ENCODE measurements at regions not wholly inside any gene's neighbourhood (a gene's known extent, or its start where the extent isn't known, plus 50 kb on each side); places are given as distances from the start of the nearest gene placed in this dataset.
"Not testable (repeated sequence)": the region's sequence is repeated elsewhere in the genome, so short reads cannot be mapped to it uniquely, and the experiment has no call there.

DNA sequence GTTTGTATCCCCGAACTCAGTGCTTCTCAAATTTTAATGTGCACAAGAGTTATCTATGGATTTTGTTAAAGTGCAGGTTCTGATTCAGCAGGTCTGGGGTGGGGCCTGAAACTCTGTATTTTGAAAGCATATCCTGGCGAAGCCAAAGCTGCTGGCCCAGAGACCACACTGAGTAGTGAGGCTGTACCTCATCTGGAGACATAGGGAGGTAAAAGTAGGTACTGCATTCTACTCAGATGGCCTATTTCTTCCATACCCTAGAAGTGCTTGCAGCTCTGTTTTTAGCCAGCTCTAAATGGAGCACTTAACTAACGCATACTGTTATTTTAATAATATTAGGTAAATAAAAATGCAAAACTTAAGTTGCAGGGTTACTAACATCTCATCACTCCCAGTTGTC is 206.2 kb upstream of the PRNP start:
- Histone ChIP-seq H3K27me3 (ENCODE audit: control insufficient read depth, insufficient read depth, low read length) (no peaks in the 10 kb centered on the region), H3K9me3 (ENCODE audit: control insufficient read depth, insufficient read depth, low read length) (no peaks in the 10 kb centered on the region), H3K4me3 (ENCODE audit: low read depth, low read length) (no peak overlapping the region)

DNA sequence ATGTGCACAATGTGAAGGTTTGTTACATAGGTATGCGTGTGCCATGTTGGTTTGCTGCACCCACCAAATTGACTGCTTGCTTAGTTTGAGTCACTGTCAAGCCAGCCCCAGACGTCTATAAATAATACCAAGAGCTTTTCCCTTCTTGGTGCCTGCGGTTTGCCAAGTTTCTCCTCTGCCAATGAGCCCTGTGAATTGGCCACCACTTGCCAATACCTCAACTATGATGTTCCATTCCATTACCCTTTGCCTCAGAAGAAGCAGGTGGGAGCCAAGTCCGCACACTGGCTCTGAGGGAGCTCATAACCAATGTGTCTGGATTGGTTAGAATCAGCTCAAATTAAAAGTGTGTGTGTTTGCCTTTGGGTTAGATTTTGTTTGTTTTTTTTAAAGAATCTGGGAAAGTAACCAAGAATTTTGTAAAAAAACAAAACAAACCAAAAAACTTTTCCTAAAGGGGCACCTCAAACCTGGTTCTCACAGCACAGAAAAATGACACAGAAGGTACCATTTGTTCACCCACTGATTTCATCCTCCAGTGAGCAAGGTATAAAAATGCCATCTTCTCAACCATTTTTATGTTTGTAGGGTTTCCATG is 209.3 kb upstream of the PRNP start:
- no peaks in the 10 kb centered on the region for H3K9me3 ChIP-seq (ENCODE audit: control insufficient read depth, insufficient read depth, low read length)

More for the DNA sequence above, 206.2 kb upstream of the PRNP start:
- Histone ChIP-seq H3K9ac (ENCODE audit: low read depth, low read length) (no peak overlapping the region), H3K36me3 (ENCODE audit: control insufficient read depth, insufficient read depth, low read length) (no peaks in the 10 kb centered on the region), H3K4me1 (ENCODE audit: control insufficient read depth, insufficient read depth, low read length) (peaks cover 9% of the 10 kb centered on the region)

DNA sequence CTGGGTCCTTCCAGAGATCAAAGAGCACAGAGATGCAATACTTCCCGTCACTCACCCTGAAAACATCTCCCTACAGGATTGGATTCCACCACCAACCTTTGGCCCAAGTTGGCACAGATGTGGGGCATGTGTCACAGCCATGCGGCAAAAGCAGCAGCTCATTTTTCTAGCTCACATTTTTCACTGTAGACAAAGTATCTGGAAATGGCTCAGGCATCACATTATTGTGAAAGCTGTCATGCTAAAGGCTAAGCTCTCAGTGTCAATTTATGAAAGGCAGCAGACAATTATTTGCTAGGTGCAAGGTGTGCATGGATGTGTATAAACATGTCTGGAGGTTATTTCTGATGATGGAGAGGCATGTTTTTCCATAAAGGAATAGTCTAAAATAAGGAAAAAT is 213.3 kb upstream of the PRNP start:
- Histone ChIP-seq H3K9me3 (ENCODE audit: control insufficient read depth, insufficient read depth, low read length) (no peaks in the 10 kb centered on the region), H3K27me3 (ENCODE audit: control insufficient read depth, insufficient read depth, low read length) (no peaks in the 10 kb centered on the region), H3K4me3 (ENCODE audit: low read depth, low read length) (no peak overlapping the region), H3K4me1 (ENCODE audit: control insufficient read depth, insufficient read depth, low read length) (no peaks in the 10 kb centered on the region), H3K36me3 (ENCODE audit: control insufficient read depth, insufficient read depth, low read length) (no peaks in the 10 kb centered on the region), H3K9ac (ENCODE audit: low read depth, low read length) (no peak overlapping the region)

More for the DNA sequence above, 209.3 kb upstream of the PRNP start:
- Histone ChIP-seq H3K27me3 (ENCODE audit: control insufficient read depth, insufficient read depth, low read length) (no peaks in the 10 kb centered on the region), H3K9ac (ENCODE audit: low read depth, low read length) (no peak overlapping the region), H3K4me1 (ENCODE audit: control insufficient read depth, insufficient read depth, low read length) (peaks cover 5% of the 10 kb centered on the region), H3K4me3 (ENCODE audit: low read depth, low read length) (no peak overlapping the region), H3K36me3 (ENCODE audit: control insufficient read depth, insufficient read depth, low read length) (no peaks in the 10 kb centered on the region)

DNA sequence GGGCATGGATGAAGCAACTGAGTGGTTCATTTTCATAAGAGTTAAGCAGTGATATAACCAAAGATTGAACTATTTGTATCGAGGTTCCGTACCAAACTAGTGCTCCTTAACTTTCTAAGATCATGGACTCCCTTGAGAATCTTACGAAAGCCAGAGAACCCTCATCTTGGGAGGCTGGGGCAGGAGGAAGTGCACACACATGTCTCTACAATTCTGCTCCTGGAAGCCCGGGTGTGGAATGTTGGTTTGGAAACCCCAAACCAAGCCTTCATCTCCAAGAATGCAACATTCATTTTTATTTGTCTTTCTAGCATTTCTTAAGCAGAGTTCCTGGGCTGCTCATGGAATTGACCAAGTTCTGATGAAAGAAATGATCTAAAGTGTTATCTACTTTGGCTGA is 215.0 kb upstream of the PRNP start:
- Histone ChIP-seq H3K36me3 (ENCODE audit: control insufficient read depth, insufficient read depth, low read length) (no peaks in the 10 kb centered on the region), H3K4me1 (ENCODE audit: control insufficient read depth, insufficient read depth, low read length) (no peaks in the 10 kb centered on the region), H3K9ac (ENCODE audit: low read depth, low read length) (no peak overlapping the region), H3K27me3 (ENCODE audit: control insufficient read depth, insufficient read depth, low read length) (no peaks in the 10 kb centered on the region), H3K9me3 (ENCODE audit: control insufficient read depth, insufficient read depth, low read length) (no peaks in the 10 kb centered on the region), H3K4me3 (ENCODE audit: low read depth, low read length) (no peak overlapping the region)

DNA sequence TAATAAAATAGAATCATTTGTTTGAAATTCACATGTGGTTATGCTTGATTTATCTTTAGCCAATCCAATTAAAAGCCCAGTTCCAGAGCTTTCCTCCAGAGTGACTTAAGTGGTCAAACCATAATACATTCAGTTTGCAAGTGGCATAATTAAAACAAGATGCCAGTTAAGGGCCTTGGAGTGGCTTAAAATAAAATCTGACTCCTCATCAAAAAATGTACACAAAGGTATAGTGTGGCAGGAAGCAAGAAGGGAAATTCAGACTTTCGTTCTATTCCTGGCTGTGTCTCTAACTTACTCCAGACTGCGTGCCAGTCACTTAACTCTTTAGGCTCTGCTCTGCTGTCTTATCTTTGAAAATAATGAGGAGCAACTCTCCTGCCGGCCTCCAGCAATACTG is 215.9 kb upstream of the PRNP start:
- Histone ChIP-seq H3K9ac (ENCODE audit: low read depth, low read length) (no peak overlapping the region), H3K4me1 (ENCODE audit: control insufficient read depth, insufficient read depth, low read length) (no peaks in the 10 kb centered on the region), H3K9me3 (ENCODE audit: control insufficient read depth, insufficient read depth, low read length) (no peaks in the 10 kb centered on the region), H3K36me3 (ENCODE audit: control insufficient read depth, insufficient read depth, low read length) (no peaks in the 10 kb centered on the region), H3K4me3 (ENCODE audit: low read depth, low read length) (no peak overlapping the region), H3K27me3 (ENCODE audit: control insufficient read depth, insufficient read depth, low read length) (no peaks in the 10 kb centered on the region)

DNA sequence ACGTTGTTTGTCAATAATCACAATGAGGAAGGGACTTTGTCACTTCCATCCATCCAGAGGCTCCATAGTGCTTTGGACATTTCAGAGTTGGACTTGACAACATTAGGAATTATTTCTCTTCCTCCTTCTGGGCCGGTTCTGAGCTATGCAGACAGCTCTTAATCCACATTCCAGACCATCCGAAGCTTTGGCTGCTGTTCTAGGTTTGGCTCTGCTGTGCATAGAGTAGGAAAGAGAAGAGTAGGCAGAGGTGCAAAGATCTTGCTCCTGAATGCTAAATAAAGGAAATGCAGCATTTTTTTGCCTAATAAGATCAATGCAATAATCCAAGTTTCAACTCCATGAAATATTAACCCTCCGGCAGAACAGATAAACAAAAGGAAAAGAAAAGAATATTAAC is 216.3 kb upstream of the PRNP start:
- H3K9ac ChIP-seq (ENCODE audit: low read depth, low read length): no peak overlapping the region
- no peaks in the 10 kb centered on the region for H3K9me3 ChIP-seq (ENCODE audit: control insufficient read depth, insufficient read depth, low read length)
- no peaks in the 10 kb centered on the region for H3K4me1 ChIP-seq (ENCODE audit: control insufficient read depth, insufficient read depth, low read length)
- no peaks in the 10 kb centered on the region for H3K36me3 ChIP-seq (ENCODE audit: control insufficient read depth, insufficient read depth, low read length)
- H3K27me3 ChIP-seq (ENCODE audit: control insufficient read depth, insufficient read depth, low read length): no peaks in the 10 kb centered on the region
- H3K4me3 ChIP-seq (ENCODE audit: low read depth, low read length): no peak overlapping the region

DNA sequence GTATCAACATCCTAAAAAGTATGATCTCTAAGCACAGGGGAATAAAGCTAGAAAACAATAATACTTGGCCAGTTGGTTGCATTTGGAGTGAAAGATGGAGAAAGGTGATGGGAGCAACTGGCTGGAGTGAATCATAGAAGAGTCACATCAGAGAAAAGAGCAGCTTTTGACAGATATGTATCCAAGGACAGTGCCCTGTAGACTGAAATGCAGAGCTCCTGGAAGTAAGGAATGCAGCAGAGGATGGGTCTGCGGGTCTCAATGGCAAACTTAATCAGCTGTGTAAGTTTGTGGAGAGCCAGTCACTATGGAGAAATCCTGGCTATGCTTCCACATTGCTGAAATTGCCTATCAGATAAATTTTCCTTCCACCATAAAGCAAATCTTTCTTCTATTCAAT is 218.1 kb upstream of the PRNP start:
- Histone ChIP-seq H3K9me3 (ENCODE audit: control insufficient read depth, insufficient read depth, low read length) (no peaks in the 10 kb centered on the region), H3K36me3 (ENCODE audit: control insufficient read depth, insufficient read depth, low read length) (no peaks in the 10 kb centered on the region), H3K4me3 (ENCODE audit: low read depth, low read length) (no peak overlapping the region), H3K27me3 (ENCODE audit: control insufficient read depth, insufficient read depth, low read length) (no peaks in the 10 kb centered on the region), H3K4me1 (ENCODE audit: control insufficient read depth, insufficient read depth, low read length) (no peaks in the 10 kb centered on the region), H3K9ac (ENCODE audit: low read depth, low read length) (no peak overlapping the region)

DNA sequence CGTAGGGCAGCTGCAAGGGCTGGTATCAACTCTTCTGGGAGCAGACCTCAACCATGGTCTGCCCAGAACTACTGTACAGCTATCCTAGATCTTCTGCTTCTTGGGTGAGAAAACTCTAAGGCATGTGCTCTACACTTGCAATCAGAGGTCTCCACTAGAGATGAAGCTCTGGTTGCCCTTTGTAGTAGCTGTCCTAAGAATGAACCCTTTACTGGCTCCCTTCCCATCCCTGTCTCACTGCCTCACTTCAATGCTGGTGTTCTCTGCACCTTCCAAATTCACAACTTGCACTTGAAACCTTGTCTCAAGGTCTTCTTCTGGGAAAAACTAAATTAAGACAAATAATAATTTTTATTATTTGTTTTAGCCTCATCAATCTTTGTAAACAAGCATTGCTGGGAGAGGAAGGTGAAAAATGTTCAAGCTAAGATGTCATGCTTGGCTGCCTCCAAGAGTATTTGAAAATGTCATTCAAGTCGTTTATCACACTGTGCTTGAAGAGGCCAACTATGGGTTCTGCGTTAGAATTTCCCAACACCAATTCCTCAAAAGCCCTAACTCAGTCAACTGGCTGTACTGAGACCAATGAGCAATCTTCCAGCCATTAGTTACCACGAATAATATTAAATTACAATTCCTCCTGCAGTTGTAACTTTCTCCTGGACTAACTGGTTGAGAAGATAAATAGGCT is 216.9 kb upstream of the ADRA1D start:
- no peaks in the 10 kb centered on the region for H3K9me3 ChIP-seq (ENCODE audit: control insufficient read depth, insufficient read depth, low read length)
- no peak overlapping the region for H3K4me3 ChIP-seq (ENCODE audit: low read depth, low read length)
- H3K9ac ChIP-seq (ENCODE audit: low read depth, low read length): no peak overlapping the region

DNA sequence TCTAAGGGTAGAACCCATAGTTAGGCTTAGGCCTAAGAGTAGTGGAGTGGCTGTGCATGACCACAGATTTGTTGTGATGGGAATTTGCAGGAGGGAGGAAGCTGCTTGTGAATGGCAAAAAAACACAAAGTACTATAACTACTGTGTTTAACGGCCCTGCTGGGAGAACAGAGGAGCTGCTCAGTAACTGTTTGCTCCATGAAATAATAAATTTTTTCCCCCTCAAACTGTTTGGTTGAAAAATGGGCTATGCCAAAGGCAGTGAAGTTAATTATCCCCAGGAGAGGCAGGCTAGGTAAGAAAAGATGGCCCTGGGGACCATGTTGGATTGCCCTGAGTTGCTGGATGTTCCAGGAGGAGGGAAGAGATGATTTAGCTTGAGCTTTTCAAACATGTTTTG is 216.1 kb upstream of the ADRA1D start:
- H3K36me3 ChIP-seq (ENCODE audit: control insufficient read depth, insufficient read depth, low read length): no peaks in the 10 kb centered on the region
- no peak overlapping the region for H3K9ac ChIP-seq (ENCODE audit: low read depth, low read length)
- H3K4me3 ChIP-seq (ENCODE audit: low read depth, low read length): no peak overlapping the region
- no peaks in the 10 kb centered on the region for H3K4me1 ChIP-seq (ENCODE audit: control insufficient read depth, insufficient read depth, low read length)
- H3K9me3 ChIP-seq (ENCODE audit: control insufficient read depth, insufficient read depth, low read length): no peaks in the 10 kb centered on the region
- H3K27me3 ChIP-seq (ENCODE audit: control insufficient read depth, insufficient read depth, low read length): no peaks in the 10 kb centered on the region

More for the DNA sequence above, 216.9 kb upstream of the ADRA1D start:
- H3K4me1 ChIP-seq (ENCODE audit: control insufficient read depth, insufficient read depth, low read length): no peaks in the 10 kb centered on the region
- no peaks in the 10 kb centered on the region for H3K27me3 ChIP-seq (ENCODE audit: control insufficient read depth, insufficient read depth, low read length)
- no peaks in the 10 kb centered on the region for H3K36me3 ChIP-seq (ENCODE audit: control insufficient read depth, insufficient read depth, low read length)

DNA sequence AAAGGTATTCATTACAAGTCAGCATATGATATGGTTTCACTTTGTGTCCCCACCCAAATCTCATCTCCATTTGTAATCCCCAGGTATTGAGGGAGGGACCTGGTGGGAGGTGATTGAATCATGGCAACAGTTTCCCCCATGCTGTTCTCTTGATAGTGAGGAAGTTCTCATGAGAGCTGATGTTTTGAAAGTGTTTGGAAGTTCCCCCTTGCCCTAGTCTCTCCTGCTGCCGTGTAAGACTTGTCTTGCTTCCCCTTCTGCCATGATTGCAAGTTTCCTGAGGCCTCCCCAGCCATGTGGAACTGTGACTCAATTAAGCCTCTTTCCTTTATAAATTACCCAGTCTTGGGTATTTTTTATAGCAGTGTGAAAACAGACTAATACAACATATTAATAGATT is 213.7 kb upstream of the ADRA1D start:
- not testable (repeated sequence) for H3K4me1 ChIP-seq (ENCODE audit: control insufficient read depth, insufficient read depth, low read length); H3K27me3 ChIP-seq (ENCODE audit: control insufficient read depth, insufficient read depth, low read length); H3K9me3 ChIP-seq (ENCODE audit: control insufficient read depth, insufficient read depth, low read length); H3K9ac ChIP-seq (ENCODE audit: low read depth, low read length); H3K4me3 ChIP-seq (ENCODE audit: low read depth, low read length); H3K36me3 ChIP-seq (ENCODE audit: control insufficient read depth, insufficient read depth, low read length)

DNA sequence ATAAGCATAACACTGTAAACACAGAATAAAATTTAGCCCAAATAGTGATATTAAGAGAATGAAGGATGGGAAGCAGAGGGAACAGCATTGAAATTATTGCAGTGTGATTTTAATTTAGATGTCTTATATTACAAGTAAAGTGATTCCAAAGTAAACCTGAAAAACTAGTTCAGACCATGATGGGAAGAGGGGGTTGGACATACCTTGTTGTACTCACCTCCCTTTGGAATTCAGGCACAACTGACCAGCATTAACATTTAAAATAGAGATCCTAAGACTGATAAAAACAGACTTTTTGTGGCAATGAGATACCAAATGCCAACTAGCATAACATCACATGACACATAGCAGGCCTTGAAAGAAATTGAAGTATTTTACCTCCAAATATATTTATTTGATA is 210.0 kb upstream of the ADRA1D start:
- Histone ChIP-seq H3K4me3 (ENCODE audit: low read depth, low read length) (no peak overlapping the region), H3K4me1 (ENCODE audit: control insufficient read depth, insufficient read depth, low read length) (no peaks in the 10 kb centered on the region), H3K27me3 (ENCODE audit: control insufficient read depth, insufficient read depth, low read length) (no peaks in the 10 kb centered on the region), H3K9ac (ENCODE audit: low read depth, low read length) (no peak overlapping the region), H3K36me3 (ENCODE audit: control insufficient read depth, insufficient read depth, low read length) (no peaks in the 10 kb centered on the region), H3K9me3 (ENCODE audit: control insufficient read depth, insufficient read depth, low read length) (no peaks in the 10 kb centered on the region)

Data from iPS-15b (cell line).